GM08714 (cell line): ENCODE measurements at regions not wholly inside any gene's neighbourhood (a gene's known extent, or its start where the extent isn't known, plus 50 kb on each side); places are given as distances from the start of the nearest gene placed in this dataset.

Experiments
- H3K4me3 ChIP-seq: fragments of 200-500 bp; sonication (Bioruptor generic); 2 replicates; pipeline ENCODE4 v1.5.1; 2014; ENCODE audit warnings: mild to moderate bottlenecking, low read length, inconsistent platforms
- ZNF274 ChIP-seq: IDR thresholded peaks from 2 replicates; pipeline ENCODE4 v1.6.1; 2012; ENCODE audit warnings: mild to moderate bottlenecking, low read depth, low read length

DNA sequence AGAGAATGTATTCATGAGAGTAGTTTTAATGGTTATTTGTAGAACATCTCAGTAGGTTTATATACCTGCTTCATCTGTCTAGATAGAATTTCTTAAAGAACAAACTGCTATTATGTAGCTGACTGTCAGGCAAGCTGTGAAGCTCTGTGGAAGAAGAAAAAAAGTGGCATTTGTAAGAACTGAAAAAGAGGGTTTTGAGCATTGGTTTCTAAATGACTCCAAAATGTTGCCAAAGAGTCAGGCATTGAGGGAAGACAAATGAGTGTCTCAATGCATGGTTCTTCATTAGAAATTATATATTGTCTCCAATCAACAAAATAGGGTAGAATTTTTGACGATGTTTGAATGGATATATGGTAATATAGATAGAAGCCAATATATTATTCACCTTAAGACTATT is 1276.1 kb downstream of the KCNT2 start:
- H3K4me3 ChIP-seq, result no peak overlapping the region
- TF ChIP-seq ZNF274, result no peak

DNA sequence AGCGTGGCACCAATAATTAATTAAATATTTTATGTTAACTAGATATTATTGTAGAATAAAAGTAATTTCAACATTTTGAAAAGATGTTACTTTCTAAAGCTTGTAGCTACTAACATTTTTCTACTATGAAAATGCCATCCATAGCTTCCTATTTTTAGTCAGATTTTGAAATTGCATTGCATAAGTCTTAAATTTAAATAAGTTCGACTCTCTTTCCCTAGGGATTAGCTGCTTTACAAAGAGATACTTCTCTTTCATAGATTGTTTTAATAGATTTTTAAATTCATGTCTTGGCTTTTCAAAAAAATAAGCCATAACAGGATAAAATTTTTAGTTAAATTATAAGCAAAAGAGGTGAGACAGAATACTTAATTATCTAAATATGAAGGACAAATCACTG is 1279.6 kb downstream of the KCNT2 start:
- no peak overlapping the region for H3K4me3 ChIP-seq
- TF ChIP-seq ZNF274, result no peak

- H3K4me3 ChIP-seq, result no peak overlapping the region
- TF ChIP-seq ZNF274, result no peak
These were observed 1280.1 kb downstream of the KCNT2 start for GRCh38 chr1:195328102-195328501.

GRCh38 chr1:195327361-195327760 is 1280.9 kb downstream of the KCNT2 start:
- H3K4me3 ChIP-seq, result no peak overlapping the region
- no peak for TF ChIP-seq ZNF274

- TF ChIP-seq ZNF274, result no peak
- H3K4me3 ChIP-seq, result no peak overlapping the region
These were observed 1281.9 kb downstream of the KCNT2 start for GRCh38 chr1:195326325-195326724.

DNA sequence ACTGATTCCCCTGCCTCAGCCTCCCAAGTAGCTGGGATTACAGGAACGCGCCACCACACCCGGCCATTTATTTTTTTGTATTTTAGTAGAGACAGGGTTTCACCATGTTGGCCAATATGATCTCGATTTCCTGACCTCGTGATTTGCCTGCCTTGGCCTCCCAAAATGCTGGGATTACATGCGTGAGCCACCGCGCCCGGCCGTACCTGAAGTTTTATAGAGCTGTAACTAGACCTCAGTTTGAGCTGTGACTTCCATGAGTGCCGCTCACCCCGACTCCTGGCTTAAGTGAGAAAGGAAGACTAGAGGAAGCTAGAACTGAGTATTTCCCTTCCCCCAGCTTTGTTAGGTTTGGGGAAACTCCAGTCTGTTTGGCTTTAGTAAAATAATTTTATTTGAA is 1283.1 kb downstream of the KCNT2 start:
- no peak for TF ChIP-seq ZNF274
- no peak overlapping the region for H3K4me3 ChIP-seq

- no peak overlapping the region for H3K4me3 ChIP-seq
- no peak for TF ChIP-seq ZNF274
These were observed 1302.0 kb downstream of the KCNT2 start for GRCh38 chr1:195306281-195306680.

DNA sequence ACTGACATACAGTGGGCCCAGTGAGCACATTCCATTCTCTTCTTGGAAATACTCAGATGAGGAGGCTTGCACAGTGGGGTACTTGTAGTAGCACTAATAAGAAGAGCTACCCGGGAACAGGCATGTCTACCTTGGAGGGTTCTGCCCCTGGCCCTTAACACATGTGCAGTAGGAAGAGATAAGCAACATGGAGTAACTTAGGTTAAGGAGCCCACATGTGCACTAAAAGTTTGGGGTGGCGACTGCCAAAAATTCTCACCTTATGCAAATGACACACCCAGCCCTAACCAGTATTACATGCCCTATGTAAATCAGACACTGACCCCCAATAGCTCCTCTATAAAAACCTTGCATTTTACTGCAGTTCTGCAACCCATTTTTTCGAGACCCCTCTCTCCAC is 1313.3 kb downstream of the KCNT2 start:
- TF ChIP-seq ZNF274, result no peak
- H3K4me3 ChIP-seq, result no peak overlapping the region

GRCh38 chr1:195278644-195279043 is 1329.6 kb downstream of the KCNT2 start:
- TF ChIP-seq ZNF274, result no peak
- no peak overlapping the region for H3K4me3 ChIP-seq

GRCh38 chr1:195275710-195276109 is 1332.5 kb downstream of the KCNT2 start:
- H3K4me3 ChIP-seq, result no peak overlapping the region
- TF ChIP-seq ZNF274, result no peak

- no peak for TF ChIP-seq ZNF274
- H3K4me3 ChIP-seq, result no peak overlapping the region
These were observed 1356.3 kb downstream of the KCNT2 start for GRCh38 chr1:195251900-195252299.

GRCh38 chr1:195243492-195243891 is 1364.7 kb downstream of the KCNT2 start:
- no peak overlapping the region for H3K4me3 ChIP-seq
- TF ChIP-seq ZNF274, result no peak

DNA sequence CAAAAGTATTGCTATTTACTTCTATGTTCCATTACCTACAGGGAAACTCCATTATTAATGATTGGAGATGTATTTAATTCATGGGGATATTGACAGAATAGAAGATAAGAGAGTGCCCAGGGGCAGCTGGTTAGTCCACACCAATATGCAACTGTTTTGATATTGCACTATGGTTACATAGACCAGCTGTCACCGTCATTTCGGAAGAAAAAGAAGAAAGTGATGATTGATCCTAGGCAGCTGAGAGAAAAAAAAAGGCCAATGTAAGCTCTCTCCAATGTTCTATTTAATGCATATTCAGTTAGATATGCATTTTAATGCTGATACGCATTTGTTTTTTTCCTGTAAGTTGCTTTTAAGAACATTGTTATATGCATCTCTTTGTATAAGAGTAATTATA is 1367.2 kb downstream of the KCNT2 start:
- no peak overlapping the region for H3K4me3 ChIP-seq
- no peak for TF ChIP-seq ZNF274

DNA sequence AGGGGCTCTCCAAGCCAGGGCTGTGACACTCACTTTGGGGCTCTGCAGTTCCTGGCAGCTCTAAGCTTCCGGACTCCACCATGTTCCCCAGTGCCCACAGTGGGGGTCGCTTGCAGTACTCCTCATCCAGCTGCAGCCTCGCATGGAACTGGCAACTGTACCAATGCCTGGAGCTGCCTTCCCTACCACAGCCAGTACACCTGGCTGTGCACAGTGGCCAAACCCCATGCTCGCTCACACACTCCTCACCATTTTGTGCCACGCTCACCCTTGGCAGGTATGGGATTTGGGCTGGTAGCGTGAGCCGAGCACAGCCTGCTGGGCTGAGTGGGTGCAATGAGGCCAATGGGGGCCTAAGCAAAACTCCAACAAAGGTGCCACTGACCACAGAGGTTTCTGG is 1369.9 kb downstream of the KCNT2 start:
- no peak overlapping the region for H3K4me3 ChIP-seq

DNA sequence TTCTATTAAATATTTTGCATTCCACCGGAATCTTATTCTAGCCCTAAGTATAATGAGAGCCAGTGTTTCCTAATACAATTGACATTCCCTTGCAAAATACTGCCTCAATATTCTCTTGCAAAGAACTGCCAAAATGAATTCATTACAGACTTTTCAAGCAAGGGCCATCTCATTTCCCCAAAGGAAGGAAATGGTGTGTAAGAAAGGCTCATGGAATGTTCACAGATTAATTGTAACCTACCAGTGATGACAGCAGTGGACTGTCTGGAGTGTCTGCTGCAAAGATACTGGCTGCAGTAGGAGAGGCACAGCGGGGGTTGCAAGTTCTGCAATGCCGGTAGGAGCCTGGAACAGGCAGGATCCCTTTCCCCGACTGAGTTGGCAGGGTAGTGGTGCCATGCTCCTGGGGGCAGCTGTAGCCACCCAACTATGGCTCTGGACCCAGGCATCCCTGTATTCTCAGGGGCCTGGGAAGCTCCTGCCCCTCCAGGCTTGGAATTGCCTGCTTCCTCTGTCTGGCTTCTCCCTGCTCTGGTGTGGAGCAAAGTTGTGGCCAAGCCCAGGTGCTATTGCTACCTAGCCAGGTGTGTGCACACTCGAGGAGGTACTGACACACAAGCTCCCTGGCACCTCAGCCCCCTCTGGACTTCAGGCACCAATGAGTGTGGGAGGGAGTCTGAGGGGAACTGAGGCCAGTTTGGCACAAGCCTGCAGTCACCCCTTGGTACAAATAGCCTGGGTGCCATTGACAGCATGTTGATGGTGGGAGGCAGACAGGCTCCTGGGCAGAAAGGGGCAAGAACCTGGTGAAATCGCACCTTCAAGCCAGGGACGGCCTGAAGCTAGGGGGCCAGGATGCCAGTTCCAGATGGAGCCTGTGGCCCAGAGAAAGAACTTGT is 1371.0 kb downstream of the KCNT2 start:
- TF ChIP-seq ZNF274, result no peak
- H3K4me3 ChIP-seq, result no peak overlapping the region

More for the DNA sequence above, 1369.9 kb downstream of the KCNT2 start:
- no peak for TF ChIP-seq ZNF274

- H3K4me3 ChIP-seq, result no peak overlapping the region
- TF ChIP-seq ZNF274, result no peak
These were observed 1389.6 kb downstream of the KCNT2 start for GRCh38 chr1:195218428-195219212.
